ENCODE measurements at regions not wholly inside any gene's neighbourhood (a gene's known extent, or its start where the extent isn't known, plus 50 kb on each side); places are given as distances from the start of the nearest gene placed in this dataset.

GRCh38 chr20:24817351-24817750 is 131.7 kb upstream of the CST7 start:
- no peak for DNase-seq (ENCODE audit: low read depth, low spot score)
- dilution Hi-C loops (cut with MboI; ENCODE audit: extremely low pct_ligation_motif_present, low sequenced_read_pairs) (no loop called here), intact Hi-C loops (cut with micrococcal nuclease) (no loop called here)
- Histone ChIP-seq H3K9ac (replicated peaks; ENCODE audit: extremely low read depth, insufficient read depth, low read length) (no peak overlapping the region), H3K9me3 (replicated peaks; ENCODE audit: control insufficient read depth, insufficient read depth, low read length) (peaks cover 2% of the 10 kb centered on the region), H2AFZ (ENCODE audit: low read depth, low read length) (no peak overlapping the region), H3K9me1 (replicated peaks; ENCODE audit: control insufficient read depth, extremely low read depth, insufficient read depth, low read length) (no peaks in the 10 kb centered on the region), H3K79me2 (ENCODE audit: control insufficient read depth, insufficient read depth, low read length) (no peaks in the 10 kb centered on the region), H3K27ac (ENCODE audit: insufficient read depth, low read depth, low read length) (no peak overlapping the region), H4K20me1 (replicated peaks; ENCODE audit: control insufficient read depth, extremely low read depth, insufficient read depth, low read length) (no peaks in the 10 kb centered on the region), H3K4me2 (ENCODE audit: insufficient read depth, low read length) (no peak overlapping the region), H3K36me3 (ENCODE audit: control insufficient read depth in 2 of 2, extremely low read depth in 1 of 2, insufficient read depth in 2 of 2, low read length in 2 of 2) (no peaks in the 10 kb centered on the region), H3K4me3 (replicated peaks in 1 of 3; ENCODE audit: insufficient read depth in 1 of 3, low read depth in 1 of 3, low read length in 3 of 3) (no peak overlapping the region), H3K27me3 (ENCODE audit: control insufficient read depth in 2 of 2, insufficient read depth in 2 of 2, low read length in 2 of 2) (no peaks in the 10 kb centered on the region), H3K4me1 (ENCODE audit: control insufficient read depth, extremely low read depth, insufficient read depth, low read length) (no peaks in the 10 kb centered on the region)
- ChIA-PET POLR2A (no interaction called here), CTCF (no interaction called here)
- BruUV-seq (replicated peaks), result no TSS peak
- no peak for FAIRE-seq
- TF ChIP-seq POLR2A (IDR thresholded peaks at IDR 0.05; ENCODE audit: low read depth, low read length), result no peak
- no peak for TF ChIP-seq JUN (IDR thresholded peaks at IDR 0.05; ENCODE audit: borderline replicate concordance, insufficient read depth, insufficient read length, low read depth)
- no peak for TF ChIP-seq MYC (IDR thresholded peaks at IDR 0.05; ENCODE audit: low read depth, low read length)
- TF ChIP-seq GATA2 (IDR thresholded peaks at IDR 0.05; ENCODE audit: insufficient read depth, insufficient read length, low read depth, low read length), result no peak

- ChIA-PET POLR2A (no interaction called here), CTCF (no interaction called here)
- H3K27ac ChIP-seq (ENCODE audit: insufficient read depth, low read depth, low read length), result no peak overlapping the region
- no peak overlapping the region for H2AFZ ChIP-seq (ENCODE audit: low read depth, low read length)
- H3K79me2 ChIP-seq (ENCODE audit: control insufficient read depth, insufficient read depth, low read length), result no peaks in the 10 kb centered on the region
- no peaks in the 10 kb centered on the region for H4K20me1 ChIP-seq (replicated peaks; ENCODE audit: control insufficient read depth, extremely low read depth, insufficient read depth, low read length)
- no peak overlapping the region for H3K4me3 ChIP-seq (replicated peaks in 1 of 3; ENCODE audit: insufficient read depth in 1 of 3, low read depth in 1 of 3, low read length in 3 of 3)
- H3K4me2 ChIP-seq (ENCODE audit: insufficient read depth, low read length), result no peak overlapping the region
- no TSS peak for BruUV-seq (replicated peaks)
- TF ChIP-seq POLR2A (IDR thresholded peaks at IDR 0.05; ENCODE audit: low read depth, low read length) (no peak), MYC (IDR thresholded peaks at IDR 0.05; ENCODE audit: low read depth, low read length) (no peak), JUN (IDR thresholded peaks at IDR 0.05; ENCODE audit: borderline replicate concordance, insufficient read depth, insufficient read length, low read depth) (no peak), EZH2 (IDR thresholded peaks at IDR 0.05; ENCODE audit: borderline replicate concordance, low read depth, low read length, severe bottlenecking) (no peak), POLR2AphosphoS5 (IDR thresholded peaks at IDR 0.05; ENCODE audit: insufficient read depth, low read depth, low read length) (no peak), FOS (IDR thresholded peaks at IDR 0.05; ENCODE audit: borderline replicate concordance, insufficient read depth, low read length) (no peak), GATA2 (IDR thresholded peaks at IDR 0.05; ENCODE audit: insufficient read depth, insufficient read length, low read depth, low read length) (no peak)
- TF ChIP-seq, protein P1, sequence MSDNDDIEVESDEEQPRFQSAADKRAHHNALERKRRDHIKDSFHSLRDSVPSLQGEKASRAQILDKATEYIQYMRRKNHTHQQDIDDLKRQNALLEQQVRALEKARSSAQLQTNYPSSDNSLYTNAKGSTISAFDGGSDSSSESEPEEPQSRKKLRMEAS (IDR thresholded peaks at IDR 0.05; ENCODE audit: insufficient read depth, insufficient read length), result no peak
- TF ChIP-seq, protein P2, sequence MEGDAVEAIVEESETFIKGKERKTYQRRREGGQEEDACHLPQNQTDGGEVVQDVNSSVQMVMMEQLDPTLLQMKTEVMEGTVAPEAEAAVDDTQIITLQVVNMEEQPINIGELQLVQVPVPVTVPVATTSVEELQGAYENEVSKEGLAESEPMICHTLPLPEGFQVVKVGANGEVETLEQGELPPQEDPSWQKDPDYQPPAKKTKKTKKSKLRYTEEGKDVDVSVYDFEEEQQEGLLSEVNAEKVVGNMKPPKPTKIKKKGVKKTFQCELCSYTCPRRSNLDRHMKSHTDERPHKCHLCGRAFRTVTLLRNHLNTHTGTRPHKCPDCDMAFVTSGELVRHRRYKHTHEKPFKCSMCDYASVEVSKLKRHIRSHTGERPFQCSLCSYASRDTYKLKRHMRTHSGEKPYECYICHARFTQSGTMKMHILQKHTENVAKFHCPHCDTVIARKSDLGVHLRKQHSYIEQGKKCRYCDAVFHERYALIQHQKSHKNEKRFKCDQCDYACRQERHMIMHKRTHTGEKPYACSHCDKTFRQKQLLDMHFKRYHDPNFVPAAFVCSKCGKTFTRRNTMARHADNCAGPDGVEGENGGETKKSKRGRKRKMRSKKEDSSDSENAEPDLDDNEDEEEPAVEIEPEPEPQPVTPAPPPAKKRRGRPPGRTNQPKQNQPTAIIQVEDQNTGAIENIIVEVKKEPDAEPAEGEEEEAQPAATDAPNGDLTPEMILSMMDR (IDR thresholded peaks at IDR 0.05; ENCODE audit: extremely low read depth in 1 of 2, insufficient read depth in 1 of 2, low read depth in 1 of 2, low read length in 2 of 2), result no peak
- no peaks in the 10 kb centered on the region for H3K4me1 ChIP-seq (ENCODE audit: control insufficient read depth, extremely low read depth, insufficient read depth, low read length)
- dilution Hi-C loops (cut with MboI; ENCODE audit: extremely low pct_ligation_motif_present, low sequenced_read_pairs), result no loop called here
- no peaks in the 10 kb centered on the region for H3K9me1 ChIP-seq (replicated peaks; ENCODE audit: control insufficient read depth, extremely low read depth, insufficient read depth, low read length)
- FAIRE-seq, result no peak
- no peak overlapping the region for H3K9ac ChIP-seq (replicated peaks; ENCODE audit: extremely low read depth, insufficient read depth, low read length)
- intact Hi-C loops (cut with micrococcal nuclease), result no loop called here
- DNase-seq (ENCODE audit: low read depth, low spot score), result no peak
- H3K36me3 ChIP-seq (ENCODE audit: control insufficient read depth in 2 of 2, extremely low read depth in 1 of 2, insufficient read depth in 2 of 2, low read length in 2 of 2), result no peaks in the 10 kb centered on the region
- H3K27me3 ChIP-seq (ENCODE audit: control insufficient read depth in 2 of 2, insufficient read depth in 2 of 2, low read length in 2 of 2), result no peaks in the 10 kb centered on the region
- peaks cover 2% of the 10 kb centered on the region for H3K9me3 ChIP-seq (replicated peaks; ENCODE audit: control insufficient read depth, insufficient read depth, low read length)
Measured at GRCh38 chr20:24818056-24818455, 131.0 kb upstream of the CST7 start.

Data from endothelial cell of umbilical vein (primary cell).